Coronary artery (tissue), 2 donors: ENCODE measurements at regions not wholly inside any gene's neighbourhood (a gene's known extent, or its start where the extent isn't known, plus 50 kb on each side); places are given as distances from the start of the nearest gene placed in this dataset.

Source experiments
- DNase-seq: peaks from one replicate; pipeline ENCODE4 v3.0.0-alpha.2; 2017; ENCODE audit warnings: low spot score
- H3K27ac ChIP-seq, 2 donors: fragments of 200-600 bp; sonication (generic); one replicate each; pipeline ENCODE4 v1.5.1; 2016 to 2019
- H3K4me3 ChIP-seq: fragments of 200-600 bp; sonication (generic); 2 replicates; pipeline ENCODE4 v1.5.1; 2016; ENCODE audit warnings: mild to moderate bottlenecking, moderate library complexity
- CTCF ChIP-seq: fragments of 200-600 bp; sonication (generic); IDR thresholded peaks from one replicate; pipeline ENCODE4 v1.5.1; 2019; ENCODE audit warnings: antibody characterized with exemption

- Histone ChIP-seq H3K27ac (no peak overlapping the region), H3K4me3 (no peak overlapping the region)
- TF ChIP-seq CTCF, result no peak
- no peak for DNase-seq
Measured at GRCh38 chr2:224308272-224308911, 93.5 kb downstream of the FAM124B start.

GRCh38 chr2:224302952-224303351 lies 99.0 kb downstream of the FAM124B start:
- no peak for TF ChIP-seq CTCF
- H3K27ac ChIP-seq, result no peak overlapping the region
- H3K4me3 ChIP-seq, result no peak overlapping the region
- DNase-seq, result no peak

GRCh38 chr2:224293976-224294375 lies 107.9 kb downstream of the FAM124B start:
- no peak for DNase-seq
- TF ChIP-seq CTCF, result no peak
- no peak overlapping the region for H3K4me3 ChIP-seq
- no peak overlapping the region for H3K27ac ChIP-seq

- TF ChIP-seq CTCF, result no peak
- no peak for DNase-seq
- H3K27ac ChIP-seq, result no peak overlapping the region
- no peak overlapping the region for H3K4me3 ChIP-seq
Measured at GRCh38 chr2:224287531-224287930, 114.4 kb downstream of the FAM124B start.

- Histone ChIP-seq H3K27ac (no peak overlapping the region), H3K4me3 (no peak overlapping the region)
- no peak for DNase-seq
- TF ChIP-seq CTCF, result no peak
Measured at GRCh38 chr2:224286923-224287322, 115.0 kb downstream of the FAM124B start.

- DNase-seq, result no peak
- no peak overlapping the region for H3K4me3 ChIP-seq
- TF ChIP-seq CTCF, result peak; percentile 39
- H3K27ac ChIP-seq, result no peak overlapping the region
Measured at GRCh38 chr2:224284134-224284946, 117.6 kb downstream of the FAM124B start.
